Ovary (tissue), 3 donors: ENCODE measurements at regions not wholly inside any gene's neighbourhood (a gene's known extent, or its start where the extent isn't known, plus 50 kb on each side); places are given as distances from the start of the nearest gene placed in this dataset.

Source experiments
- EP300 ChIP-seq: sonication (generic); formaldehyde crosslinking; IDR thresholded peaks from one replicate; pipeline ENCODE4 v1.6.1; 2017; ENCODE audit warnings: antibody characterized with exemption
- POLR2A ChIP-seq: fragments of 450-650 bp; IDR thresholded peaks from one replicate; pipeline ENCODE4 v1.6.1; 2017; ENCODE audit warnings: antibody characterized with exemption, mild to moderate bottlenecking, moderate library complexity
- TF ChIP-seq, protein P1 (sequence below), 3 donors: fragments of 450-650 bp in 2 of 3; fragments of 200-600 bp in 1 of 3; IDR thresholded peaks; one replicate each; pipeline versions ENCODE4 v1.5.1 to v1.8.0; 2016 to 2022; ENCODE audit warnings: antibody characterized with exemption in 3 of 3, mild to moderate bottlenecking in 1 of 3
- donor health status: DM: no; HTN: no; CAD: no.

DNA sequence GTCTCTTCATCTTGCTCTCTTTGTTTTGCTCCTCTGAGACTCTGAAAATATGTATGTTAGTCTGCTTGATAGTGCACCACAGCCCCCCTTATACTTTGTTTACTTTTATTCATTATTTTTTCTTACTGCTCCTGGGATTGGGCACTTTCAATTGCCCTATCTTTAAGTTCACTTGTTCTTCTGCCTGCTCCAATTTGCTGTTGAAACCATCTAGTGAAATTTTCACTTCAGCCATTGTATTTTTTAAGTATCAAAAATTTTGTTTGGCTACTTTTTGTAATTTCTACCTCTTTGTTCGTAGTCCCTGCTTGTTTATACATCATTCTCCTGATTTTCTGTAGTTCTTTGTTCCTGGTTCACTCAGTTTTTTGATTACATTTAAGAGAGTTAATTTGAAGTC, 223.3 kb downstream of the SLC38A4 start:
- TF ChIP-seq, protein P1, sequence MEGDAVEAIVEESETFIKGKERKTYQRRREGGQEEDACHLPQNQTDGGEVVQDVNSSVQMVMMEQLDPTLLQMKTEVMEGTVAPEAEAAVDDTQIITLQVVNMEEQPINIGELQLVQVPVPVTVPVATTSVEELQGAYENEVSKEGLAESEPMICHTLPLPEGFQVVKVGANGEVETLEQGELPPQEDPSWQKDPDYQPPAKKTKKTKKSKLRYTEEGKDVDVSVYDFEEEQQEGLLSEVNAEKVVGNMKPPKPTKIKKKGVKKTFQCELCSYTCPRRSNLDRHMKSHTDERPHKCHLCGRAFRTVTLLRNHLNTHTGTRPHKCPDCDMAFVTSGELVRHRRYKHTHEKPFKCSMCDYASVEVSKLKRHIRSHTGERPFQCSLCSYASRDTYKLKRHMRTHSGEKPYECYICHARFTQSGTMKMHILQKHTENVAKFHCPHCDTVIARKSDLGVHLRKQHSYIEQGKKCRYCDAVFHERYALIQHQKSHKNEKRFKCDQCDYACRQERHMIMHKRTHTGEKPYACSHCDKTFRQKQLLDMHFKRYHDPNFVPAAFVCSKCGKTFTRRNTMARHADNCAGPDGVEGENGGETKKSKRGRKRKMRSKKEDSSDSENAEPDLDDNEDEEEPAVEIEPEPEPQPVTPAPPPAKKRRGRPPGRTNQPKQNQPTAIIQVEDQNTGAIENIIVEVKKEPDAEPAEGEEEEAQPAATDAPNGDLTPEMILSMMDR (IDR thresholded peaks at IDR 0.05): no peak
- no peak for TF ChIP-seq POLR2A
- TF ChIP-seq EP300: no peak
